Hepatocyte (in vitro differentiated cells): ENCODE measurements at regions not wholly inside any gene's neighbourhood (a gene's known extent, or its start where the extent isn't known, plus 50 kb on each side); places are given as distances from the start of the nearest gene placed in this dataset.

ENCODE experiments used
- DNase-seq: peaks from one replicate; pipeline ENCODE4 v3.0.0-alpha.2; 2016; ENCODE audit warnings: low spot score
- H2AFZ ChIP-seq: fragments of 200-600 bp; sonication (generic); 2 replicates; pipeline ENCODE4 v1.6.0; 2016; ENCODE audit warnings: antibody characterized with exemption, mild to moderate bottlenecking
- H3K27ac ChIP-seq: fragments of 200-600 bp; sonication (generic); 2 replicates; pipeline ENCODE4 v1.5.1; 2016; ENCODE audit warnings: mild to moderate bottlenecking
- H3K27me3 ChIP-seq: fragments of 200-600 bp; sonication (generic); 2 replicates; pipeline ENCODE4 v1.6.1; 2016
- H3K36me3 ChIP-seq: fragments of 200-600 bp; sonication (generic); replicated peaks from 2 replicates; pipeline ENCODE4 v1.5.1; 2016; ENCODE audit warnings: low read depth; ENCODE audit not compliant: insufficient read depth
- H3K4me1 ChIP-seq: fragments of 200-600 bp; sonication (generic); 2 replicates; pipeline ENCODE4 v1.5.1; 2016; ENCODE audit warnings: mild to moderate bottlenecking, moderate library complexity; ENCODE audit not compliant: insufficient read depth
- H3K4me2 ChIP-seq: fragments of 200-600 bp; sonication (generic); 2 replicates; pipeline ENCODE4 v1.6.0; 2016
- H3K4me3 ChIP-seq: fragments of 200-600 bp; sonication (generic); 2 replicates; pipeline ENCODE4 v1.5.1; 2016; ENCODE audit warnings: mild to moderate bottlenecking
- H3K79me2 ChIP-seq: fragments of 200-600 bp; sonication (generic); 2 replicates; pipeline ENCODE4 v1.6.0; 2017; ENCODE audit warnings: mild to moderate bottlenecking
- H3K9me2 ChIP-seq: fragments of 200-600 bp; sonication (generic); replicated peaks from 2 replicates; pipeline ENCODE4 v1.6.0; 2017; ENCODE audit warnings: mild to moderate bottlenecking; ENCODE audit not compliant: insufficient read depth
- H3K9me3 ChIP-seq: fragments of 200-600 bp; sonication (generic); 2 replicates; pipeline ENCODE4 v1.5.1; 2016; ENCODE audit warnings: low read depth, mild to moderate bottlenecking
- H4K20me1 ChIP-seq: fragments of 200-600 bp; sonication (generic); 2 replicates; pipeline ENCODE4 v1.6.0; 2016; ENCODE audit warnings: mild to moderate bottlenecking; ENCODE audit not compliant: insufficient read depth, poor library complexity, severe bottlenecking
- EZH2 ChIP-seq: fragments of 200-600 bp; sonication (generic); IDR thresholded peaks from 2 replicates; pipeline ENCODE4 v1.6.1; 2016; ENCODE audit warnings: antibody characterized with exemption, mild to moderate bottlenecking, borderline replicate concordance
- EZH2phosphoT487 ChIP-seq: fragments of 200-600 bp; sonication (generic); IDR thresholded peaks from one replicate; pipeline ENCODE4 v1.6.1; 2018; ENCODE audit warnings: antibody characterized with exemption, mild to moderate bottlenecking, low read depth, moderate library complexity; ENCODE audit not compliant: unreplicated experiment, severe bottlenecking
- WGBS: methylation state at CpG from one replicate; pipeline ENCODE4 v1.1.6; 2016; ENCODE audit warnings: low lambda C conversion rate; ENCODE audit errors: missing lambda C conversion rate; 5-methylcytosine and 5-hydroxymethylcytosine counted together
- TF ChIP-seq, protein P1 (sequence below): fragments of 200-600 bp; sonication (generic); IDR thresholded peaks from 2 replicates; pipeline ENCODE4 v1.5.1; 2016; ENCODE audit warnings: antibody characterized with exemption, mild to moderate bottlenecking; ENCODE audit not compliant: poor library complexity

DNA sequence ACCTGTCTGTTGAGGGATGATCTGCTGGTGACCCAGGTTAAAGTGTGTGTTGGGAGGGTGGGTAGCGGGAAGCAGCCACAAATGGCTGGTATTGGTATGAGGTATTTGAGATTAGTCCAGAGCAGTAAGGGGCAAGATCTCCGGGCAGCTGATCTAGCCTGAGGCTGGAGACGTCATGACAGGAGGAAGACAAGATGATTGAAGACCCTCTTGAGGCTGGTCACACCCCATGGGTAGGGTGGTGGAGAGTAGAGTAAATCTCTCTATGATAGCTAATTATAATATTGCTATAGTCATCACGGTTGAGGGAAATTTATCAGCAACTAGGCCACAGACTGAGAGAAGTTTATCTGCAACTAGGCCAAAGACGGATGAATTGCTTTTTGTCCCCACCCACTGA lies 128.5 kb downstream of the CDCA7 start:
- WGBS = 83% methylated on average over 5 of the region's 5 CpGs
- H3K79me2 ChIP-seq = no peaks in the 10 kb centered on the region
- no peak overlapping the region for H3K4me2 ChIP-seq
- TF ChIP-seq, protein P1, sequence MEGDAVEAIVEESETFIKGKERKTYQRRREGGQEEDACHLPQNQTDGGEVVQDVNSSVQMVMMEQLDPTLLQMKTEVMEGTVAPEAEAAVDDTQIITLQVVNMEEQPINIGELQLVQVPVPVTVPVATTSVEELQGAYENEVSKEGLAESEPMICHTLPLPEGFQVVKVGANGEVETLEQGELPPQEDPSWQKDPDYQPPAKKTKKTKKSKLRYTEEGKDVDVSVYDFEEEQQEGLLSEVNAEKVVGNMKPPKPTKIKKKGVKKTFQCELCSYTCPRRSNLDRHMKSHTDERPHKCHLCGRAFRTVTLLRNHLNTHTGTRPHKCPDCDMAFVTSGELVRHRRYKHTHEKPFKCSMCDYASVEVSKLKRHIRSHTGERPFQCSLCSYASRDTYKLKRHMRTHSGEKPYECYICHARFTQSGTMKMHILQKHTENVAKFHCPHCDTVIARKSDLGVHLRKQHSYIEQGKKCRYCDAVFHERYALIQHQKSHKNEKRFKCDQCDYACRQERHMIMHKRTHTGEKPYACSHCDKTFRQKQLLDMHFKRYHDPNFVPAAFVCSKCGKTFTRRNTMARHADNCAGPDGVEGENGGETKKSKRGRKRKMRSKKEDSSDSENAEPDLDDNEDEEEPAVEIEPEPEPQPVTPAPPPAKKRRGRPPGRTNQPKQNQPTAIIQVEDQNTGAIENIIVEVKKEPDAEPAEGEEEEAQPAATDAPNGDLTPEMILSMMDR = no peak
- no peak for TF ChIP-seq EZH2phosphoT487
- no peak for TF ChIP-seq EZH2
- no peaks in the 10 kb centered on the region for H3K4me1 ChIP-seq
- no peaks in the 10 kb centered on the region for H4K20me1 ChIP-seq
- H2AFZ ChIP-seq = no peak overlapping the region
- no peaks in the 10 kb centered on the region for H3K9me2 ChIP-seq
- DNase-seq = no peak
- no peaks in the 10 kb centered on the region for H3K36me3 ChIP-seq
- H3K4me3 ChIP-seq = no peak overlapping the region
- H3K9me3 ChIP-seq = no peaks in the 10 kb centered on the region
- H3K27me3 ChIP-seq = no peaks in the 10 kb centered on the region
- no peak overlapping the region for H3K27ac ChIP-seq

DNA sequence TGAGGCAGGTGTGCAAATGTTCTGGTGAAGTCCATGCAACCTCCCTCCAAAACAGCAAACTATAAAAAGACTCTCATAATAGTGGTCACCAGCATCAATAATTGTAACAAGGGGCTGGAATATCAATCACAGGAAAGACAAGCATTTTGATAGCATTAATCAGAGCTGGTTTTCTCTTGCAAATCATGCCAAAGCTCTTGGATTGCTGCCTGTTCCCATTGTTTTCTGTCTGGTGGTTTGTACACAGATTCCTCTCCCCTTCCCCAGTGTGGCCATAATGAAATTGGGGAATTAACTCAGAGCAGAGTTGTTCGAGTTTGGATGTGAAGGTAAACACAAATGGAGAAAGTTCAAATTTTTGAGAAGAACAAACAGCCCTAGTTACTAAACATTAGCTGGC lies 134.2 kb downstream of the CDCA7 start:
- H3K4me3 ChIP-seq = no peak overlapping the region
- no peaks in the 10 kb centered on the region for H3K27me3 ChIP-seq
- H3K79me2 ChIP-seq = no peaks in the 10 kb centered on the region
- H3K36me3 ChIP-seq = no peaks in the 10 kb centered on the region
- H3K27ac ChIP-seq = no peak overlapping the region
- TF ChIP-seq, protein P1 = no peak
- TF ChIP-seq EZH2phosphoT487 = no peak
- no peak for TF ChIP-seq EZH2
- H3K9me2 ChIP-seq = no peaks in the 10 kb centered on the region
- H3K9me3 ChIP-seq = no peaks in the 10 kb centered on the region
- H4K20me1 ChIP-seq = no peaks in the 10 kb centered on the region
- 60% methylated on average over 1 of the region's 1 CpG for WGBS
- no peaks in the 10 kb centered on the region for H3K4me1 ChIP-seq
- H3K4me2 ChIP-seq = no peak overlapping the region
- no peak overlapping the region for H2AFZ ChIP-seq
- DNase-seq = no peak

DNA sequence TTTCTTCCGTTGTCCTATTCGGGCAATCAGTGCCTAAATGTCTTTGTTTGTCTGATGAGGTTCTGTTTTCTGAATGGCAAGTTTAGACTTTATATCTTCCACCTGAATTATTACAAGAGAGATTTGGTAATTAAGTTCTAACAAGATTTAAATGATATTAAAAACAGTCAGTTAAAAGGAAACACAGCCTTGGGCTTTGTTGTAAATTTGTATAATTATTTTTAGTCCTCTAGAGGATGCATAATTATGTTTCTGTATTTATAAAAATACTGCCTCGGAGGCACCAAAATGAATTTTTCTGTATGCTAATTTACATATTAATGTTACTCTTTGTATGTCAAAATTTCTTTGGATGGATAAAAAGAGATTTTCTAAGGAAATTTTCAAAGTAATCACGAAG lies 136.7 kb downstream of the CDCA7 start:
- Histone ChIP-seq H3K9me3 (no peaks in the 10 kb centered on the region), H3K4me3 (no peak overlapping the region)
- 90% methylated on average over 4 of the region's 4 CpGs for WGBS

More for the DNA sequence above, 136.7 kb downstream of the CDCA7 start:
- Histone ChIP-seq H4K20me1 (no peaks in the 10 kb centered on the region), H3K9me2 (no peaks in the 10 kb centered on the region), H3K27ac (no peak overlapping the region), H3K4me2 (no peak overlapping the region), H3K4me1 (no peaks in the 10 kb centered on the region), H3K36me3 (no peaks in the 10 kb centered on the region), H3K79me2 (no peaks in the 10 kb centered on the region), H2AFZ (no peak overlapping the region), H3K27me3 (no peaks in the 10 kb centered on the region)
- no peak for DNase-seq
- TF ChIP-seq, protein P1 = no peak
- TF ChIP-seq EZH2 = no peak
- TF ChIP-seq EZH2phosphoT487 = no peak
